IMR-90 (cell line): ENCODE measurements at regions not wholly inside any gene's neighbourhood (a gene's known extent, or its start where the extent isn't known, plus 50 kb on each side); places are given as distances from the start of the nearest gene placed in this dataset.

Source experiments
- ATAC-seq: fragments of 200-7000 bp; cut with Tn5 transposase; 2 replicates; pipeline ENCODE4 v1.9.1; 2020; ENCODE audit warnings: low read depth, mild to moderate bottlenecking, moderate library complexity
- BruUV-seq: library from RNA; stranded (reverse); fragments of 400-500 nt; replicated peaks from 2 replicates; lab custom pipeline; 2021; lab: Mats Ljungman, UMichigan
- CTCF ChIA-PET: fragments of 300-600 bp; formaldehyde crosslinking; extraction: SDS; loops from one replicate; lab custom pipeline; 2021; ENCODE audit warnings: antibody characterized with exemption; lab: Yijun Ruan, JAX
- POLR2A ChIA-PET: fragments of 300-600 bp; sonication (Branson Sonifier 250); formaldehyde crosslinking; loops from one replicate; lab custom pipeline; 2022; ENCODE audit warnings: antibody characterized with exemption; ENCODE audit not compliant: unreplicated experiment; lab: Charles Lee
- DNase-seq: peaks from one replicate; pipeline ENCODE4 v3.0.0; 2013
- H2AFZ ChIP-seq: replicated peaks from 2 replicates; pipeline ENCODE3; 2013; ENCODE audit warnings: low read length, mild to moderate bottlenecking; ENCODE audit not compliant: poor library complexity
- H2AK5ac ChIP-seq: 2 replicates; pipeline ENCODE4 v1.6.1; 2013; ENCODE audit warnings: low read depth, low read length, inconsistent platforms
- H2AK9ac ChIP-seq: replicated peaks from 2 replicates; pipeline ENCODE3; 2013; ENCODE audit warnings: mild to moderate bottlenecking, low read depth, low read length, moderate library complexity; ENCODE audit not compliant: poor library complexity
- H2BK120ac ChIP-seq: 2 replicates; pipeline ENCODE4 v1.6.1; 2013; ENCODE audit warnings: low read depth, low read length, inconsistent platforms
- H2BK15ac ChIP-seq: 3 replicates; pipeline ENCODE4 v1.6.1; 2013; ENCODE audit warnings: low read depth, low read length, inconsistent platforms
- H2BK20ac ChIP-seq: 2 replicates; pipeline ENCODE4 v1.6.1; 2013; ENCODE audit warnings: low read depth, mild to moderate bottlenecking, inconsistent platforms, low read length, moderate library complexity
- H2BK5ac ChIP-seq: 2 replicates; pipeline ENCODE4 v1.6.1; 2013; ENCODE audit warnings: mild to moderate bottlenecking, low read depth, low read length, inconsistent platforms; ENCODE audit not compliant: poor library complexity, severe bottlenecking
- H3K14ac ChIP-seq: replicated peaks from 2 replicates; pipeline ENCODE4 v1.6.1; 2013; ENCODE audit warnings: low read depth, low read length, inconsistent platforms
- H3K18ac ChIP-seq: 2 replicates; pipeline ENCODE4 v1.6.1; 2013; ENCODE audit warnings: low read depth, low read length, control low read depth
- H3K23ac ChIP-seq: 2 replicates; pipeline ENCODE4 v1.6.1; 2013; ENCODE audit warnings: low read depth, low read length, inconsistent platforms
- H3K27ac ChIP-seq: 2 replicates; pipeline ENCODE4 v1.5.1; 2013; ENCODE audit warnings: mild to moderate bottlenecking, control low read depth, low read length; ENCODE audit not compliant: insufficient read depth
- H3K27me3 ChIP-seq: 2 replicates; pipeline ENCODE4 v1.6.1; 2013; ENCODE audit warnings: low read length; ENCODE audit not compliant: control insufficient read depth, insufficient read depth
- H3K36me3 ChIP-seq: 2 replicates; pipeline ENCODE4 v1.6.1; 2013; ENCODE audit warnings: low read length, mixed read lengths; ENCODE audit not compliant: control insufficient read depth, insufficient read depth
- H3K4ac ChIP-seq: 2 replicates; pipeline ENCODE4 v1.6.1; 2013; ENCODE audit warnings: low read depth, low read length, inconsistent platforms
- H3K4me1 ChIP-seq: 2 replicates; pipeline ENCODE4 v1.6.1; 2013; ENCODE audit warnings: low read length, mixed read lengths; ENCODE audit not compliant: control insufficient read depth, insufficient read depth
- H3K4me2 ChIP-seq: 2 replicates; pipeline ENCODE4 v1.6.1; 2013; ENCODE audit warnings: low read depth, mild to moderate bottlenecking, control low read depth, low read length, moderate library complexity
- H3K4me3 ChIP-seq: 2 replicates; pipeline ENCODE4 v1.5.1; 2013; ENCODE audit warnings: low read depth, mild to moderate bottlenecking, control low read depth, low read length, moderate library complexity; ENCODE audit not compliant: insufficient read depth
- H3K56ac ChIP-seq: 2 replicates; pipeline ENCODE4 v1.6.1; 2013; ENCODE audit warnings: low read length, inconsistent platforms; ENCODE audit not compliant: insufficient read depth; ENCODE audit errors: extremely low read depth
- H3K79me1 ChIP-seq, 2 experiments: 2 replicates each; pipeline ENCODE4 v1.6.1; 2013; ENCODE audit warnings: low read length in 2 of 2, inconsistent platforms in 1 of 2, low read depth in 1 of 2
- H3K9ac ChIP-seq: 2 replicates; pipeline ENCODE4 v1.6.1; 2013; ENCODE audit warnings: low read depth, low read length, control low read depth
- H3K9me1 ChIP-seq: 2 replicates; pipeline ENCODE4 v1.6.1; 2013; ENCODE audit warnings: low read length, inconsistent platforms; ENCODE audit not compliant: insufficient read depth
- H3K9me3 ChIP-seq: 2 replicates; pipeline ENCODE4 v1.6.1; 2013; ENCODE audit warnings: low read length; ENCODE audit not compliant: control insufficient read depth, insufficient read depth
- H4K20me1 ChIP-seq: 2 replicates; pipeline ENCODE4 v1.6.1; 2013; ENCODE audit warnings: low read length, inconsistent platforms; ENCODE audit not compliant: insufficient read depth
- H4K5ac ChIP-seq: 2 replicates; pipeline ENCODE4 v1.6.1; 2013; ENCODE audit warnings: mild to moderate bottlenecking, low read depth, low read length, control low read depth
- H4K8ac ChIP-seq, 2 experiments: 2 replicates each; pipeline ENCODE4 v1.6.1; 2013; ENCODE audit warnings: low read depth in 2 of 2, low read length in 2 of 2, control low read depth in 1 of 2, inconsistent platforms in 1 of 2
- H4K91ac ChIP-seq: 2 replicates; pipeline ENCODE4 v1.6.1; 2013; ENCODE audit warnings: low read depth, low read length, inconsistent platforms; ENCODE audit not compliant: insufficient read depth
- BHLHE40 ChIP-seq: fragments of 150-350 bp; IDR thresholded peaks from 2 replicates; pipeline ENCODE4 v1.6.1; 2016; ENCODE audit warnings: mild to moderate bottlenecking, low read depth, low read length
- SMC3 ChIP-seq: fragments of 150-350 bp; IDR thresholded peaks from 2 replicates; pipeline ENCODE4 v1.6.1; 2016; ENCODE audit warnings: low read depth, mild to moderate bottlenecking, antibody characterized with exemption, low read length, moderate library complexity
- WGBS, 2 experiments: methylation state at CpG; one replicate each; pipeline versions ENCODE4 v1.1.5 to v1.1.7; 2013; ENCODE audit warnings: missing lambda C conversion rate in 2 of 2; ENCODE audit not compliant: insufficient read length in 1 of 2; ENCODE audit errors: extremely low coverage in 2 of 2; 5-methylcytosine and 5-hydroxymethylcytosine counted together
- dilution Hi-C: fragments of 300-500 bp; cut with HindIII; formaldehyde crosslinking; loops from one replicate; pipeline ENCODE4 v1.14.3; 2018; ENCODE audit warnings: low sequenced_read_pairs; ENCODE audit not compliant: unreplicated experiment
- in situ Hi-C: fragments of 300-500 bp; cut with MboI; formaldehyde crosslinking; loops from 3 replicates; pipeline ENCODE4 v1.14.3; 2019; ENCODE audit warnings: low sequenced_read_pairs, inconsistent platforms, mixed read lengths
- intact Hi-C: fragments of 100-400 bp; cut with micrococcal nuclease; formaldehyde crosslinking; loops from 2 replicates; pipeline ENCODE4 v1.10.0; 2022

DNA sequence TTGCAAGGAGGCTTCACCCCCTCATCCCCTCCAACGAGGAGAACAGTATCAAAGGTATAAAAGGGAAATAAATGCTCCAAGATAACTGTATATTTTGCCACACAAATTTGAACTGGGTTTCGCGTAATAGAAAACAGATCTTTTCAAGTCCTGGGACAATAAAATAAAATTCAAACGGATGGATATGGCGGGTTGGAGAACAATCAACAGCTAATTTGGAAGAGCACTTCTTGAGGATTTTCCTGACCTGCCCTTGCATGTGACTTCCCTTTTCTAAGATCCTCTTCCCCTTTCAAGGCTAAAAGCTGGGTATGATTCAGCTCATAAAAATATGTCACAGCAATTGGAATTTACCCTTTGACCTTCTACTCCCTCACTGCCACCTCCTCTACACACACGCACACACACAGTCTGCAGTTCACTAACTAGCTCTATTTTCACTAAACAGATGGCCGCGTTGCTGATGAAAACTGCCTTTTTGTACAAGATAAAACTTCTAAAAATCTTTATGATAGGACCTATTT, 386.9 kb downstream of the FIGN start:
- Histone ChIP-seq H3K23ac (peak overlapping the region; percentile 69), H3K4ac (peak overlapping the region; percentile 89), H2BK120ac (peak overlapping the region; percentile 53), H4K5ac (peak overlapping the region; percentile 45), H2AFZ (peak overlapping the region; percentile 85), H3K79me1 (no peaks in the 10 kb centered on the region), H3K18ac (peak overlapping the region; percentile 27), H3K27ac (peak overlapping the region; percentile 81), H3K4me2 (peak overlapping the region; percentile 70), H2BK15ac (peak overlapping the region; percentile 22; the same call in 1 of the 3 replicates), H4K8ac (peak overlapping the region; percentile 82 to 85), H3K27me3 (no peaks in the 10 kb centered on the region), H3K9me3 (no peaks in the 10 kb centered on the region), H4K20me1 (no peaks in the 10 kb centered on the region), H2AK9ac (peak overlapping the region; percentile 67), H4K91ac (peak overlapping the region; percentile 89), H2AK5ac (peak overlapping the region; percentile 52; the same call in 1 of the 2 replicates), H3K9ac (peak overlapping the region; percentile 60), H3K9me1 (no peaks in the 10 kb centered on the region), H3K14ac (peak overlapping the region; percentile 59), H3K56ac (peak overlapping the region; percentile 73; the same call in 1 of the 2 replicates), H3K36me3 (no peaks in the 10 kb centered on the region), H2BK20ac (peak overlapping the region; percentile 83), H3K4me3 (no peak overlapping the region), H2BK5ac (peak overlapping the region; percentile 27), H3K4me1 (peaks cover 9% of the 10 kb centered on the region)
- ChIA-PET CTCF (interaction anchor here (1.0 kb wide), 1 partner anchor 157 kb away, joined by 3 read pairs; no protein-coding TSS in a partner anchor), POLR2A (interaction anchor here (0.5 to 1.4 kb wide), 3 partner anchors 324 to 704 kb away, joined by 3 to 4 read pairs (median 3); partner anchors contain the start of gene FIGN)
- dilution Hi-C loops (no loop called here), in situ Hi-C loops (no loop called here), intact Hi-C loops (loop anchor here (1.0 to 10.0 kb wide), 8 partner anchors 123 to 1368 kb away; partner anchors contain the start of gene FIGN)
- no CpG with 5 or more reads among the region's 8 CpGs for WGBS, 2 experiments
- no TSS peak for BruUV-seq
- ATAC-seq, result peak; percentile 43
- peak; percentile 80 for DNase-seq
- TF ChIP-seq SMC3 (no peak), BHLHE40 (peak; percentile 52; the same call in 1 of the 2 replicates)
